GM12878 (cell line): ENCODE measurements at regions not wholly inside any gene's neighbourhood (a gene's known extent, or its start where the extent isn't known, plus 50 kb on each side); places are given as distances from the start of the nearest gene placed in this dataset.

Experiments used
- ATAC-seq: fragments of 200-7000 bp; cut with Tn5 transposase; 3 replicates; pipeline ENCODE4 v1.9.1; 2020; ENCODE audit warnings: mild to moderate bottlenecking, moderate library complexity
- BruUV-seq: library from RNA; stranded (reverse); fragments of 400-500 nt; replicated peaks from 2 replicates; lab custom pipeline; 2021; lab: Mats Ljungman, UMichigan
- CTCF ChIA-PET: fragments of 300-600 bp; sonication (Branson Sonifier 250); formaldehyde crosslinking; extraction: SDS; loops from one replicate; lab custom pipeline; 2021; ENCODE audit warnings: inconsistent platforms; lab: Yijun Ruan, JAX
- POLR2A ChIA-PET: fragments of 350-600 bp; formaldehyde crosslinking; extraction: SDS; loops from one replicate; lab custom pipeline; 2021; ENCODE audit warnings: inconsistent platforms; lab: Charles Lee
- RAD21 ChIA-PET: fragments of 300-600 bp; sonication (Branson Sonifier 250); formaldehyde crosslinking; loops from one replicate; lab custom pipeline; 2023; ENCODE audit warnings: antibody characterized with exemption; ENCODE audit not compliant: unreplicated experiment; lab: Charles Lee
- SMC1A ChIA-PET: fragments of 300-600 bp; sonication (Branson Sonifier 250); formaldehyde crosslinking; loops from one replicate; lab custom pipeline; 2023; ENCODE audit not compliant: unreplicated experiment, uncharacterized antibody; lab: Charles Lee
- DNase-seq: peaks from one replicate; pipeline ENCODE4 v3.0.0-alpha.2; 2011; ENCODE audit warnings: low read depth, low spot score
- FAIRE-seq: peaks from 3 replicates; lab custom pipeline; 2011; peaks lifted over from hg19 to GRCh38; lab: Jason Lieb, UNC
- H2AFZ ChIP-seq: 2 replicates; pipeline ENCODE4 v1.6.0; 2011; ENCODE audit warnings: low read depth, low read length, control low read depth; ENCODE audit not compliant: control insufficient read depth
- H3K27ac ChIP-seq: 2 replicates; pipeline ENCODE4 v1.5.1; 2011; ENCODE audit warnings: control low read depth; ENCODE audit not compliant: control insufficient read depth, insufficient read depth
- H3K27me3 ChIP-seq, 2 experiments: replicated peaks in 1 of 2; 2 replicates each; pipeline versions ENCODE4 v1.6.0 to v1.6.1; 2011; ENCODE audit warnings: low read length in 1 of 2; ENCODE audit not compliant: control insufficient read depth in 2 of 2, insufficient read depth in 2 of 2
- H3K36me3 ChIP-seq, 2 experiments: 2 replicates each; pipeline ENCODE4 v1.5.1; 2011; ENCODE audit warnings: low read length in 1 of 2; ENCODE audit not compliant: control insufficient read depth in 2 of 2, insufficient read depth in 2 of 2
- H3K4me1 ChIP-seq: 2 replicates; pipeline ENCODE4 v1.6.1; 2011; ENCODE audit warnings: mild to moderate bottlenecking, low read length, moderate library complexity, mixed read lengths; ENCODE audit not compliant: control insufficient read depth, insufficient read depth
- H3K4me2 ChIP-seq: 2 replicates; pipeline ENCODE4 v1.6.0; 2011; ENCODE audit warnings: control low read depth; ENCODE audit not compliant: control insufficient read depth, insufficient read depth
- H3K4me3 ChIP-seq: fragments of 200-600 bp; sonication (generic); 2 replicates; pipeline ENCODE4 v1.5.1; 2016
- H3K79me2 ChIP-seq: 2 replicates; pipeline ENCODE4 v1.6.0; 2011; ENCODE audit warnings: low read length; ENCODE audit not compliant: control insufficient read depth, insufficient read depth
- H3K9ac ChIP-seq: 2 replicates; pipeline ENCODE4 v1.8.0; 2011; ENCODE audit warnings: low read length, control low read depth, mixed read lengths; ENCODE audit not compliant: control insufficient read depth, insufficient read depth
- H3K9me3 ChIP-seq: replicated peaks from 3 replicates; pipeline ENCODE4 v1.5.1; 2011; ENCODE audit warnings: mild to moderate bottlenecking, low read length; ENCODE audit not compliant: control insufficient read depth, insufficient read depth
- H4K20me1 ChIP-seq: 2 replicates; pipeline ENCODE4 v1.6.0; 2011; ENCODE audit not compliant: control insufficient read depth, insufficient read depth
- BRCA1 ChIP-seq: IDR thresholded peaks from 2 replicates; pipeline ENCODE4 v1.6.1; 2011; ENCODE audit warnings: low read depth, low read length, improper control_type of control experiment
- CHD2 ChIP-seq: IDR thresholded peaks from 2 replicates; pipeline ENCODE4 v1.6.1; 2011; ENCODE audit warnings: low read depth, low read length, improper control_type of control experiment, borderline replicate concordance
- CHD4 ChIP-seq: fragments of 200-600 bp; sonication (generic); IDR thresholded peaks from 2 replicates; pipeline ENCODE4 v1.6.1; 2016; ENCODE audit warnings: mild to moderate bottlenecking
- EED ChIP-seq: sonication (generic); IDR thresholded peaks from 2 replicates; pipeline ENCODE4 v1.6.1; 2016; ENCODE audit warnings: antibody characterized with exemption, low read depth
- EZH2 ChIP-seq: IDR thresholded peaks from 2 replicates; pipeline ENCODE4 v1.6.1; 2012; ENCODE audit warnings: low read depth, mild to moderate bottlenecking, control low read depth, inconsistent platforms, low read length, borderline replicate concordance; ENCODE audit not compliant: control insufficient read depth
- HSF1 ChIP-seq: fragments of 150-350 bp; IDR thresholded peaks from 2 replicates; pipeline ENCODE4 v1.6.1; 2014; ENCODE audit warnings: mild to moderate bottlenecking, low read depth, low read length
- IKZF2 ChIP-seq, 2 experiments: fragments of 450-650 bp; IDR thresholded peaks; 2 replicates each; pipeline ENCODE4 v1.6.1; 2017; ENCODE audit warnings: mild to moderate bottlenecking in 2 of 2, moderate library complexity in 2 of 2
- KDM1A ChIP-seq: fragments of 200-600 bp; sonication (generic); IDR thresholded peaks from 2 replicates; pipeline ENCODE4 v1.6.1; 2016; ENCODE audit warnings: borderline replicate concordance
- NR2F1 ChIP-seq: fragments of 450-650 bp; conservative IDR thresholded peaks from 2 replicates; pipeline ENCODE4 v1.6.1; 2017; ENCODE audit warnings: mild to moderate bottlenecking
- POU2F2 ChIP-seq: IDR thresholded peaks from 3 replicates; pipeline ENCODE4 v1.6.1; 2011; ENCODE audit warnings: low read depth, mild to moderate bottlenecking, low read length, borderline replicate concordance
- SMC3 ChIP-seq: IDR thresholded peaks from 2 replicates; pipeline ENCODE4 v1.6.1; 2011; ENCODE audit warnings: low read length, improper control_type of control experiment, borderline replicate concordance
- YY1 ChIP-seq: IDR thresholded peaks from 2 replicates; pipeline ENCODE4 v1.6.1; 2011; ENCODE audit warnings: low read depth, mild to moderate bottlenecking, low read length
- ZBED1 ChIP-seq: IDR thresholded peaks from 2 replicates; pipeline ENCODE4 v1.6.1; 2016; ENCODE audit warnings: borderline replicate concordance
- ZBTB40 ChIP-seq: fragments of 450-650 bp; IDR thresholded peaks from 2 replicates; pipeline ENCODE4 v1.6.1; 2016; ENCODE audit warnings: mild to moderate bottlenecking, moderate library complexity, borderline replicate concordance
- ZNF687 ChIP-seq: fragments of 450-650 bp; IDR thresholded peaks from 2 replicates; pipeline ENCODE4 v1.6.1; 2017; ENCODE audit warnings: mild to moderate bottlenecking, moderate library complexity
- WGBS: methylation state at CpG from one replicate; pipeline ENCODE4 v1.1.6; 2016; ENCODE audit warnings: low lambda C conversion rate; ENCODE audit not compliant: insufficient replicate concordance, insufficient coverage; ENCODE audit errors: missing lambda C conversion rate; 5-methylcytosine and 5-hydroxymethylcytosine counted together
- in situ Hi-C: fragments of 300-500 bp; cut with MboI; formaldehyde crosslinking; loops from 9 replicates; pipeline ENCODE4 v1.14.3; 2018; ENCODE audit warnings: mixed read lengths
- intact Hi-C: fragments of 100-400 bp; cut with micrococcal nuclease; formaldehyde crosslinking; loops from one replicate; pipeline ENCODE4 v1.14.2; 2022; ENCODE audit not compliant: unreplicated experiment

GRCh38 chr11:112795911-112796649 is 165.1 kb upstream of the NCAM1 start:
- WGBS: 28% methylated on average over 16 of the region's 17 CpGs
- CTCF ChIA-PET: interaction anchor here (1.0 to 4.8 kb wide), 8 partner anchors 10 to 215 kb away, joined by 3 to 116 read pairs (median 6); no protein-coding TSS in a partner anchor
- FAIRE-seq (no peak), DNase-seq (no peak), ATAC-seq (no peak)
- Histone ChIP-seq H3K9ac (no peak overlapping the region), H3K79me2 (no peaks in the 10 kb centered on the region), H3K4me1 (0 out of 2 replicates have a peak, but pooled peaks cover 3% of the 10 kb centered on the region), H3K9me3 (no peaks in the 10 kb centered on the region), H2AFZ (no peak overlapping the region), H3K36me3 (no peaks in the 10 kb centered on the region), H3K27me3 (no peaks in the 10 kb centered on the region; a peak in 2 of 4 replicates), H3K4me2 (no peak overlapping the region), H3K27ac (no peak overlapping the region), H3K4me3 (no peak overlapping the region), H4K20me1 (no peaks in the 10 kb centered on the region)
- no TSS peak for BruUV-seq
- in situ Hi-C loops: no loop called here
- POLR2A ChIA-PET: no interaction called here
- SMC1A ChIA-PET: interaction anchor here (0.7 to 3.6 kb wide), 7 partner anchors 165 to 493 kb away, joined by 3 to 77 read pairs (median 4); no protein-coding TSS in a partner anchor
- intact Hi-C loops: loop anchor here (1.0 to 10.0 kb wide), 3 partner anchors 208 to 571 kb away; partner anchors contain the start of gene PTS
- RAD21 ChIA-PET: interaction anchor here (2.8 to 3.0 kb wide), 2 partner anchors 207 to 212 kb away, joined by 23 to 53 read pairs; no protein-coding TSS in a partner anchor
- no peak for TF ChIP-seq ZNF687
- TF ChIP-seq HSF1: no peak
- no peak for TF ChIP-seq NR2F1
- no peak for TF ChIP-seq SMC3
- TF ChIP-seq KDM1A: no peak
- no peak for TF ChIP-seq ZBTB40
- TF ChIP-seq ZBED1: no peak
- no peak for TF ChIP-seq POU2F2
- TF ChIP-seq CHD4: no peak
- no peak for TF ChIP-seq IKZF2 (IDR thresholded peaks at IDR 0.05)
- TF ChIP-seq YY1: no peak
- TF ChIP-seq EED: no peak
- TF ChIP-seq EZH2: no peak
- TF ChIP-seq CHD2: no peak
- no peak for TF ChIP-seq BRCA1
